TTC549 (cell line): ENCODE measurements at regions not wholly inside any gene's neighbourhood (a gene's known extent, or its start where the extent isn't known, plus 50 kb on each side); places are given as distances from the start of the nearest gene placed in this dataset.

Experiments used
- FAIRE-seq: peaks from 2 replicates; lab custom pipeline; 2012; peaks lifted over from hg19 to GRCh38; lab: Jason Lieb, UNC

DNA sequence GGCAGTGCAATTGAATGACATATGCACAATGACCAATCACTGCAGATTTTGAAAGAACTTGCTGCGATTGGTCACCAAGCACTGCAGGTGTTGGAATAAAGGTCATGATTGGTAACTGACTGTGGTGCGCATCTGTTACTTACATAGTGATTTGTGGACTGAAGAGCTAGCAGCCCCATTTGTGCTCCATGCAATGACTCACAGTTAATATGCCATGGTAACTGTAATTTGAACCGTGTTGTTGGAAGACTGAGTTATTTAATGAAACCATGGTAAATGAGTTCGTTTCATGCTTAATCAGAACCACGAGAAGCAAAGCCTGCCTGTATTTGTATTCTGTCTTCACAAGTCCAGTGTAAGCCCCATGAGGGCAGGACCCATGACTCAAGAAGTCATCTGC, 220.5 kb downstream of the TJP1 start:
- FAIRE-seq: no peak

DNA sequence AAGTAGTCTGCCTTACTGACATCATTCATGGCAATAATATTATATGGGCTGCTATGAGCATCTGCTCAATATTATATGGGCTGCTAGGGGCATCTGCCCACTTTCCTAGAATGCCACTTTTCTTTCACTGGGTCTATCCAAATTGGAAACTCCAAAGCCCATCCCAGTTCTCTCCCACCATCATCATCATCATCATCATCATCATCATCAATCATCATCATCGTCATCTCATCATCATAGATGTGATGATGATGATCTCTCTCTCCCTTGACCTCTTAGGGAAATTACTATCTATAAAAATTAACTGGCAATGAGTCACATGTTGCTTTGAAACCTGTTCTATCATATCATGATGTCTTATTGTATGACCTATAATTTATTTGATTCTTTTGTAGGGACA, 222.0 kb downstream of the TJP1 start:
- FAIRE-seq: no peak

DNA sequence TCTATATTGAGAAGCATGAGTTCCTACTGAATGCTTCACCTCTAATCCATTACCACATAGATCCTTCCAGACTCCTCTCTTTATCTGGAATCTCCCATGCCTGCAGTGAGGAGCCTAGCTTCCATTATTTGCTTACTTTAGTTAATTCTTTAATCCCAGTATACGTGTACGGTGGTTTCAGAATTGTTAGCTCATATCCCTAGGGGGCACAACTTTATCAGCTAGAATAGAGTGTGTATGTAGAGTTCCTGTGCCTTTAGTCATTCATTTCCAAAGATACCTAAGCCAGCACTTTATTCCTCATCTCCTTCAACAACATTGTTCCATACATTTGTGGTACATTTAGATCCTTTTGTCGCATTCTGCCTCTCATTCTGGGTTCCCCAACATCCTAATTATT, 226.0 kb downstream of the TJP1 start:
- no peak for FAIRE-seq

DNA sequence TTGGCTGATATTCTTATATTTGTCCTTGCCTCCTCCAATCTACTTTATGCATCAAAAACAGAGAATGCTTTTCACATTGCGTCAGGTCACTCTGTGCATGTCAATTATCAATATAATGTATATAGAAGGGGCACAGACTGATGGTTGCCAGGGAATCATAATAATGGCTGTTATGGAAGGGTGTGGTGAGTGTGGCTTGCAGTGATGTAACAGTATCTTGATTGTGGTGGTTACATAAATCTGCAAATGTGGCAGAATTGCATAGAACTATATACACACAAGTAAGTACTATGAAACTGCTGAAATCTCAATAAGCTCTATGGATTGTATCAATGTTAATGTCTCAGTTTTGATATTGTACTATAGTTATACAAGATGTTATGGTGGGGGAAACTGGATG, 228.6 kb downstream of the TJP1 start:
- no peak for FAIRE-seq

DNA sequence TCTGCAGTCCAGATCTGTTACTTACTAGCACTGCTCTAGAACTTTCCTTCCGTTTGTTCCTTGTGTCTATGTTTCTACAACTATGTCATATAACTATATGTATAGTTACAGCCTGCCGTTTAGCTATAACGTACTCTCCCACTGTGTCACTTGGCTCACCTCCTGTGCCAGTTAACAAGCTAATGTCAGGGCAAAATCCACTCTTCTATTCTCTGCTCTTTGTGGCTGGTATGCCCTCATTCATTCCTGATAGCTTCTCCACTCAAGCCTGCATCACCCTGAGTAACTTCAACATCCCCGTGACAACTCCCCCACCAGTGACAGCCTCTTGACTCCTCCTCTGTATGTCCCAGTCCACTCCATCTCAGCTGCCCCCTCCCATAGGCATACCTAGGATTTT, 229.2 kb downstream of the TJP1 start:
- no peak for FAIRE-seq

DNA sequence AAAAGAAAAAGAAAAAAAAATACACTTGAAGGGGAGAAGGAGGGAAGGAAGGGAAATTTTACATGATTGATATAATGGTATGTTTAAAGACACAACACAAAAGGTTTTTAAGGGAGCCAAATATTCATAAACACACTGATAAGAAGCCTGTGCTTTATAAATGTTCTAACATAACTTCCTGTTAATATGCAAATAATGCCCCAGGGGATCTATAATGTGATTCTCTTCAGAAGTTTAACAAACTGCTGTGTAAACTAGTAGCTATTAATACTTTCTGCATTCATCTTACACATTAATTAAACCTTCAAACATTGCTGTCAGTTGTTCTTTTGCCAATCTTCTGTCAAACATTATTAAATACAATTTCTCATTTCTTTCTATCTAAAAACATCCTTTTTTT, 231.6 kb downstream of the TJP1 start:
- no peak for FAIRE-seq

DNA sequence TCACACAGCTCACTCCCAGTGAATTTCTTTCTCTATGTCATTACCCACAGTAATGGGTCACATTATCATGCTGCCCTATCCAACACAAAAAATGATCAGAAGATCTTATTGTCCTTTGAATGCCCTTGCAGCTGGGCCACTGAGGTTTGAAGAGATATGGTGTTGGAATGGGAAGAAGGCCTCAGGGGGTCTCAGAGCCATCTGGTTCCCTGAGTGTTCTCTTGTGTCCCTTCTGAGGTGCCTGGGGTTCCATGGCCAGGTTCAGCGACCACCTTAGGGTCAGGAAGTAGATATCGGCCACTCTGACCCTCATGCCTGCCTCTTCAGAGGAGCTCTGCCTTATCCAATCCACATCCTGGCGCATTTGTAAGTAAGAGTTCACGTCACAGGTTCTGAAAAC, 232.3 kb downstream of the TJP1 start:
- no peak for FAIRE-seq

DNA sequence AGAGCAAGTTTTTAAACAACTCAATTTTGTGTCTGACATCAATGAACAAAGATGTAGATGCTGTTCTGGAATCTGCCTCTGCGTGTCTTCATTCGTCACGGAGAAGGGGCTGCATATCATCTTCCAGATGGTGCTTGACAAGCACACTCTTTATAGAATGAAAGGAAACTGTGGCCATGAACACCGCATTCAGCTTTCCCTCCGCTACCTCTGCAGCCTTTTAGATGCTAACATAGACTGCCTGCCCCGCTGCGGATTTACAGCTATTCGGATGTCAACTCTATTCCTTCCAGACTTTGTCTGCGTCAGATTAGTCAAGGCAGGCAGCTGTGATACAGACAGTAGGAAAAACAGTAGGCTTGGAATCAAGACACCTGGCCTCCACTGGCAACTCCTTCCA, 232.9 kb downstream of the TJP1 start:
- no peak for FAIRE-seq

DNA sequence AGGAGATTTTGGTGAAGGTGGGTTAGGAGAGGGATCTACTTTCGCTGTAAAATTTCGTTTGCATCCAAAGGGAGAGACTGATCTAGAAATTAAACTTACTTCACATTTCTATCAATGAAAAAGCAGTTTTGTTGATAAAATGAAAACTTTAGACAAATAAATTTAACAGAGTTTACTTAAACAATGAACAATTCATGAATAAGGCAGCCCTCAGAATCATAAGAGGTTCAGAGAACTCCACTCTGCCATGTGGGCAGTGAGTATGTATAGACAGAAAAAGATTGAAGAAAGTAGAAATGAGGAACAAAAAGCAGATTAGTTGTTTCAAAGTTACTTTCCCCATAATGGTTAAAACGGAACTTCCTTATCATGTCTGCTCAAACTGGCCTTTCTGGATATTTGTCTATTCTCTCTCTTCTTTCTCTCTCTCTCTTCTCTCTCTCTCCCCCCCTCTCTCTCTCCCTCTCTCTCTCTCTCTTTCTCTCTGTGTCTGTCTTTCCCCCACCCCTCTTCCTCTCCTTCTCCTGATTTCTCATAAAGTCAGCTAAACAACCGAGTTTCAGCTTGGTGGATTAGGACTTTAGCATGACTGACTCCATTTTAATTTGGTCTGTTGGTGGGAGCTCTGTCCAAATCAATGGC, 248.9 kb downstream of the TJP1 start:
- FAIRE-seq: no peak

DNA sequence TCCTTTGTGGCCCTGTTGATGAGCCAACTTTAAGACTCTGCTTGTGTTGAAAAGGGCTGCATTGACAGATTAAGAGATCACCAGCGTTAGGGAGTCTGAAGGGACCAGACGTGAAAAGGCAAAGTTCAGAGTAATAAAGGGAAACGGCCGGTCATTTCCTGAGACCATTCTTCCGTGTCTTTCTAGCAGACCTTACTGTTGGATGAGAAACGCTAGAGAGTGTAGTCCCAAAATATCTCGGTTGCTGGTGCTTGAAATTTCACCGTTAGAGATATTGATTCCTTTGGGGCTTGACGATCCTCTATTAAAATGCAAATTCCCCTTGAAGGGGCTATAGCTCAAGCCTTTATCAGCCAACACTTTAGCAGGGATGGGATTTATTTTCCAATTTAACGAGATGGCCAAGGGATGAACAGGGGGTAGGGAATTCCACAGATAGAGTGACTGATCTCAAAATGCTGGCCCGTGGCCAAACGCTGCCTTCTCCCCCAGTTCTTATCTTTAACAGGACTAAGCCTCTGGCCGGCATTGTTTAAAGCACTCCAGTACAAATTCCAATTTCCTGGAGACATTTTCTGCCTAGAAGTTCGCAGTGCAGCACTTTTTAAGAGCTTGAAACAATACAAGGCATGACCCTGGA, 250.4 kb downstream of the TJP1 start:
- FAIRE-seq: no peak

DNA sequence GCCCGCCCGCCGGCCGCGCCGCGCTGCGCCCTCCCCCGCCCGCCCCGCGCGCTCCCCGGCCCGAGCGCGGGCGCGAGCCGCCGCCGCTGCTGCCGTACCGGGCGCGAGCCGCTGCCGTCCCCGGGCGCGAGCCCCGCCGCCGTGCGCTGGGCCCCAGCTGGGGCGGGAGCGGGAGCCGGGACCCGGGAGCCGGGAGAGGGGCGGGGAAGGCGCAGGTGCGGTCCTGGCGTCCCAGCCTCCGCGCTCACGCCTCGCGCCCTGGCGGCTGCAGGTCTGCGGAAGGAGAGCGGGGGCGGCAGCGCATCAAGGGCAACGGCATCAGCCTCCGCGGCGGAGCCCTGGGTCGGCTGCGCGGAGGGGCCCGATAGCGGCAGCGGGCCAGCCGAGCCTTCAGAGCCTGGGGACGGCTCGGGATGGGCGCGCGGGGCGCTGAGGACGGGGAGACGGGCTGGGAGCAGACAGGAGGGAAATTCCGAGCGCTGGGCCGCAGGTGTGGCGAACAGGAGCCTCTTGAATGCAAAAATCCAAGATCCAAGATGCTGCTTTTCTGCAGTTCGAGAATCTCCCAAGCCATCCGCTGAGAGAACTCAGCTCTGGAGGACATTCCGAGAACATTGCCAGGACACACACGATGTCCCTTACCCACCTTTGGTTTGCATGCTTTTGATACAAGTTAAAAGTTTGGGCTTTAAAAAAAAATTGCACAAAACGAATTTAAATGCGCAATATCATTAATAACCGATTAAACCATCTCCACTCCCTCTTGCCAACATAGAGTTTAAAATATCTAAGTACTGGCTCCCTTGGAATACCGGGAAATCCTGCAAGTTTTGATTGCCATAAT, 251.1 kb downstream of the TJP1 start:
- FAIRE-seq: no peak

DNA sequence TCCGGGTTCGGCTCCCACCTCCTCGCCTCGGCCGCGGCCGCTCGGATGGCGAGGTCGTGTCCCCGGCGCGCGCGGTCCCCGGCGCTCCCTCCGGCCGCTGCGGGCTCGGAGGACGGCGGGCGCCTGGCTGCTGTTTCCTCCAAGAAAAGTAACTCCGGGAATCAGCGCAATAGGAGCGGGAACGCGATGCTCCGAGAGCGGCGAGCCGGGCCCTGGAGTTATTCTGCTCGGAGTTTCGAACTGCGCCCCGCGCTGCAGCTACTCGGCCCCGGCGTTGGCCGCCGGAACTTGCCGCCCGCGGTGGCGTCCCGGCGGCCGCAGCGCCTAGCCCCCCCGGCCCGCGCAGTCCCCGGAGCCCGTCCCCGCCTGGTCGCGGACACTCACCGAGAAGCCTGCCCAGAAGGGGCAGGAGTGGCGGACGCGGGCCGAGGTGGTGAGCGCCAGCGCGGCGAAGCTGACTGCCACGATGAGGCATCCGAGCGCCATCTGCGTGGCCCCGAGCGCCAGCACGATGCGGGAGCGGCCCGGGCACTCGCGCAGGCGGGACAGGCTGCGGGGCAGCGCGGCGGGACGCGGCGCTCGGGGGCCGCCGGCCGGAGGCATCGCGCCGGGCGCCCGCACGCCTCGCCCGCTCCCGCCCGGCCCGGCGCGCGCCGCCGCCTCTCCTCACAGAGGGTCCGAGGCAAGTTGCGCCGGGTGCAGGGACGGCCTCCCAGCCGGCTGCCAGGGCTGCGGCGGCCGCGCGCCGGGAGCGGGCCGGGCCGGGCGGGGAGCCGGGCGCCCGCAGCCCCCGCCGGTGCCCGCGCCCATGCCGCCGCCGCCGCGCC, 251.9 kb downstream of the TJP1 start:
- FAIRE-seq: no peak

DNA sequence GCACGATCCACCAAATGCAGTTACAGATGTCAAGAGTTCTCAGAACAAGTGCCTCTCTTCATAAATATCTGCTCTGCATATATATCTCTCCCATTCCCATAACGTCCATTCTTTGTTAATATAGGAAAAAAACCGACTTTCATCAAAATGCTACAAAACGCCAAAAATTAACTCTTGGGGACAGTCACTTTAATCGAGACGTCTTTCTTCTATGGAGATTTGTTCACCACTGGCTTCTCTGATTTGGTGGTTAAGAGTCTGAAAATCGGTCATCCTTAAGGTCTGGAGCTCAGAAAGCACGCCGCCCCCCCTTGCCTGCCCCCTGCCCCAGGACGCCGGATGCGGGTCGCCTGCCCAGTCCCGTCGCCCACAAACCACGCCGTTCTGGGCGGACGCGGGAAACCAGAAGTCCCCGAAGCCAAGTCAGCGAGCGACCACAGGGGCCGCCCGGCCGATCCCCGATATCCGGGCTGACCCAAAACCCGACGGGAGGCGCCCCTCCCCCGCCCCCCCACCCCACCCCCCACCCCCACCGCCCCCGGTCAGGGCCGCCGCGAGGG, 252.7 kb downstream of the TJP1 start:
- FAIRE-seq: no peak

DNA sequence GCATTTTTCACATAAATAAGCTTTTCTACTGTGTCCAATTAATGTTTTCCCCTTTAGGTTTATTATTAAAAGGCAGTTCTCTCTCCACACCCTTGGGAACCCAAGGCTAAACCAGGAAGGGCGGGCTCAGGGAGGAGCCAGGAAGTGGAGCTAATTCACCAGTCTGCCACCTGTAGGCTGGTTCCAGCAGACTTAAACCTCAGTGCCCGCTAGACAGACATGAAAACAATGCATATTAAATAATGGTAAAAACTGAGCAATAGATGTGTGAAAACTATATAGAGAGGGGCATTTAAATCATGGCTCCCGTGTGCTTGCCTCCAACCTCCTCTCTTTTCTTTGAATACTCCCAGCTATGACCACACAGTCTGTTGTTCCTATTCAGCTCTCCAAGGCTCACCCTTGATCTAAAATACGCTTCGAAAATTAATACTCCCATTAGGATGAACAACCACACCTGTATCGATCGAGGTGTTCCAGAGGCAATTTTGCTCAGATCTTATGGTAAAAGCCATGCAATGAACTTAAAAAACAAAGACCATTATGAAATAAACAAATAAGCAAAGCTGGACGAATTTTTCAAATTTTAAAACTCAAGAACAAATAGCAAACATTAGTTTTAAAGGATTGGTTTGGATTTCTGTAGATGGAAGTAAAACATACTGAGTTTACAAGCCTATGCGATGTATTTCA, 253.3 kb downstream of the TJP1 start:
- FAIRE-seq: no peak

DNA sequence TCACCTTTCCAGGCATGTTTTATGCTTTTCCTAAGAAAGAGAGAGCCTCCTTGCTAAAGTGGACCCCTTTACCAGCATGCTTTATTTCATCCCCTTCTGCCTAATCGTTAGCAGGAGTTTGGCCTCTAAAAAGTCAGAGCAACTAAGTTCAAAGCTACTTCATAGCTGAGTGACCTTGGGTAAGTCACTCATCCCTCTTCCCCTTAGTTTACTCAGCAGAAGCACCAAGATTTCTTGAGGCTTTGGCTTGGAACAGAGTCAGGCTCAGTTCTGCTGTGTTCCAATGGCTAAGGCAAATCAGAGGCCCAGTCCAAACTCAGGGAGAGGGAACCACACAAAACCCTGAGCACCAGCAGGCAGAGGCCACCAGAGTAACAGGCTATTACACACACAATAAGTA, 254.9 kb downstream of the TJP1 start:
- no peak for FAIRE-seq

DNA sequence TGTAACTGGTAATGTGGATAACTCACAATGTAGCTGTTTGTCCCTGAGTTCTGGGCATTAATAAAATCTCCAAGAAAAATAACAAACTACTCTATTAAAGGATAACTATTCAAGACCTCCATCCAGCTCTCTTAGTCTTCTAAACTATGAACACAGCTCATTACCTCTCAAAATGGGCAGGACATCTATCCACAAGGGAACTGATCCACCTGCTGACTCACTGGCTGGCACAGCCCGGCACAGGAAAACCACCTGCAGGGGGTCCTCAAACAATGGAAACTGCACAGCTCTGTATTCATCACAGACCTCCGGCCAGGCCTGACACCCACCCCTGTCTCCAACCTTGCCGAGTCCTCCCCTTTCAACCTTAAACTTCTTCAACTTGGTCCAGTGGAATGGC, 255.4 kb downstream of the TJP1 start:
- FAIRE-seq: no peak

DNA sequence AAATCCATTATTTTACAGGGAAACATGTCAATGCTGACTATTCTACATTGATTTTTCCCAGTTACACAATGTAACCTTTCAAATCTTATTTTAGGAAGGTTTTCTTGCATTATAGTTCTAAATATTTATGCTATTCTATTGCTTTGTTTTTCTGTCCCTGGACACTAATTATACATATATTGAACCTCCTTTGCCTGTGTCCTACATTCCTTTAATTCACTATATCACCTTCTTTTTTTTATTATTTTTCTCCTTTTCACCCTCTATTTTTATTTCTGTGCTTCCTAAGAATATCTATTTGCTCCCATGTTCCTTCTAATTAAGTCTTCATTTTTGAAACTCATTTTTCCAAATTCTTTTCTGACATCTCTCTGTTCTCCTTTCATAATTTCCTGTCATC, 259.2 kb downstream of the TJP1 start:
- FAIRE-seq: no peak

DNA sequence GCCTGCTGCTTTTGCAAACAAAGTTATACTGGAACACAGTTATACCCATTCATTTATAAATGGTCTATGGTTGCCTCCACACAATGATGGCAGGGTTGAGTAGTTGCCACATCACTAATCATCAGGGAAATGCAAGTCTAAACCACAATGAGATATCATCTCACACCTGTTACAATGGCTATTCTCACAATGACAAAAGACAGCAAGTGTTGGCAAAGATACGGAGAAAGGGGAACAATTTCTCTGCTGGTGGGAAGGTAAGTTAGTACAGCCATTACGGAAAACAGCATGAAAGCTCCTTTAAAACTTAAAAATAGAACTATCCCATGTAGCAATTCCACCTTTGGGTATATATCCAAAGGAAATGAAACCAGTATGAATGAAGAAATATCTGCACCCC, 261.4 kb downstream of the TJP1 start:
- FAIRE-seq: no peak

DNA sequence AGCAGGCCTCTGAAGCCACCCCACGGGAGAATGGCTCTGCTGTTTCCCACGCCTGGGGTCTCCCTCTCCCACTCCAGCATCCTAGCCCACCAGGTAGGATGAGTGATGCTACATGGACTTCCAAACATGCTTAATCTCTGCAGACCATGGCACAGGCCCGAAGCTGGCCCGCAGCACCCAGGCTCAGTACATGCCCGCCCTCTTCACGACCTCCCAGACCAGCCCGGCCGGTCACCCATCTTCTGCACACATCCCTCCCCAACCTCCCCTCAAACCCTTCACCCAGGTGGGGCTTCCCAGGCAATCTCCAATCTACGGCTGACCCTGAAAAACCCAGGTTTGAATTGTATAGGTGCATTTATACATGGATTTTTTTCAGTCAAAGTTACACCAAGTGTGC, 264.0 kb downstream of the TJP1 start:
- no peak for FAIRE-seq

DNA sequence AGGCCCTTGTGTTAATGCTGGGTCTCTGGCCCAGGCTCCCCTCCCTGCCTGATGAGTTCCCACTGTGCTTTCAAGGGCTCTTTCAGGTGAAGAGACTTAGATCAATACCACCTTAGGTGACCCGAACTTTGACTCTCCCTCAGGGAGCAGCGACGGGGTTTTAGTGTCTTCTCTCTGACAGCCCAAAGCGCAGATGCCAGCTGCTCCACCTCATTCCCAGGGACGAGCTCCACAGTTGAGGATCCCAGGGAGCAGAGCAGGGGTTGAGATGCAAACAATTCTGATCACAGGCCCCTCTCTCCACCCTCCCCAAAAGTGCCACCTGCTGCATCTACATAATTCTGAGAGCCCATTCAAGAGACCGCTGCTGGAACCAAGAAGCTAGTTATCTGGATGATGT, 265.1 kb downstream of the TJP1 start:
- no peak for FAIRE-seq

DNA sequence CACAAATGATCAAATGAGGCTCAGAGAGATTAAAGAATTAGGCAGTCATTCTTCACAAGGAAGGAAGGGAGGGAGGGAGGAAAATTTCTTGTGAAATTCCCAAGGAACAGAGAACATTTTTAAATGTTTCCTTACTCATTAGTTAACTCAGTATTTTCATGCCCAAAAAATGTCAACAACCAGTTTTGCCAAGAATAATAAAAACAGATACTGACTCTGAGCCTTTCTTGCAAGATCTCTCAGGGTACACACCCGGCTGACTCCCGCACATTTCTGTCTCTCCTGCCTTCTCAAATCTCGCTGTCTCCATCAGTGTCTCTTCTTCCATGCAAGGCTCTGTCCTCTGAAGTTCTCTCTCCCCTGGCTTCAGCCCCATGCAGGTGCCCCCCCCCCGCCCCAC, 265.9 kb downstream of the TJP1 start:
- FAIRE-seq: no peak

DNA sequence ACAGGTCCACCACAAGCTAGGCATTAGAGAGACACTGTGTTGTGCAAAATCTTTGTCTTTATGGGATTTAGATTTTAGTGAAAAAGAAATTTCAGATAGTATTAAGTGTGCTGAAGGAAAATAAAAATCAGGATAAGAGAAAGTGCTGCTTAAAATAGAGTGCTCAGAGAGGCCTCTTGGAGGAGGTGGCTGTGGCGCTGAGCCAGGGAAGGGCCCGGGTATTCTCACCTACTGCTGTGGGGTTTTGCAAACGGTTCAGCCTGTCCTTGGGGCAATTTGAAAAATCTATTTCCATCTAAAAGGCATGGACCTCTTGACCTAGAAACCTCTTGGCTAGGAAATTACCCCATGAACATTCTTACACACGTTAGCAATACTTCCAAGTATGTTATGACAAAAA, 267.7 kb downstream of the TJP1 start:
- FAIRE-seq: no peak
